ENCODE measurements at regions not wholly inside any gene's neighbourhood (a gene's known extent, or its start where the extent isn't known, plus 50 kb on each side); places are given as distances from the start of the nearest gene placed in this dataset.
"Not testable (repeated sequence)": the region's sequence is repeated elsewhere in the genome, so short reads cannot be mapped to it uniquely, and the experiment has no call there.

DNA sequence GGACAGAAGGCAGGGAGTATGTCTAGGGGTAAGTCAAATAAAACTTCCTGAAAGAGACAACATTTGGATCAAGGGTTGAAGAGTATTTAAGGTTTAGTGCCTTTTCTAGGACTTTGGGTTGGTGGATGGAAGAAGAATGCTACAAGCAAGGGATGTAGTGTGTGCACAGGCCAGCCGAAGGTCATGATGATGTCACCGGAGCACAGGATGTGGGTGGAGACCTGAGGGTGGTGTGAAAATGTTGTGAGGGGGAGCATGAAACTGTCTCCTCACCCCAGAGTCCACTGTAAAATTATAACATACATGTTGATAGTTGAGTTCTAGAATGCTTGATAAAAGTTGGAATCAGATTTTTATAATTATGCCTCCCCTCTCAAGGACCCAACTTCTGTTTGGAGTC lies 553.3 kb upstream of the SGCD start:
- no peak for DNase-seq (ENCODE audit: low read depth)

DNA sequence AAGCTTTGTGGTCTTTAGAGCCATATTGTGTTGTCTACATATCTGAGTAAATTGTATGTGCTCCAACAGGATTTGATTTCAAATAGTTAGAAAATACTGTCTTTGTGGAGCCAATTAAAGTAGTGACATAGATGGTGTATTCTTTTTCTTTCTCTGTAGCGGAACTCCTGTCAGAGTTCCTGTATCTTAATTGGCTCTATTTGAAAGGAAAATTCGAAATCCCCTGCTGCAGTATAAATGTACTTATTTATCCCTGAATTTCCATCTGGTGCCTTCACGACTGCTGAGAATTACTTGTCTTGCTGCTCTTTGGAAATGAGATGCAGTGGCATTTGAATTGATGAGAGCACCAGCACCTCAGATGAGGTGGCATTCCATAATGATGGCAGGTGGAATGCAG lies 546.7 kb upstream of the SGCD start:
- no peak for DNase-seq (ENCODE audit: low read depth)

DNA sequence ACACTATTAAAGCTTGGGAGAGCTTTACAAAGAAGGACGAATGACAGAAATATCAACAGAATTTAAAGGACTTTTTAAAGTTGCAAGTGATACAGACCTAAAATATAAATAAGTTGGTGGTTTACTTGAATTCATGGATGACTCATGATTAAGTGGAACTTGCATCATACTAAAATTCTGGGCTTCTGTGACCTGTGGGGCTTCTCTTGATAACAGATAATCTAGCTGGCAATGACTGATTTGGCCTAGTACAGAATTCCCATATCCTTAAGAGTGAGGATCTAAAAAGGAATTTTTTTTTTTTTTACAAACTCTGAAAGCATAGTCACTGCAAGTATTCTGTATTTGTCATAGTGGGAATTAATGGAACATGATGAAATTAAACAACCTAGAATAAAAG lies 543.7 kb upstream of the SGCD start:
- DNase-seq (ENCODE audit: low read depth) = no peak

DNA sequence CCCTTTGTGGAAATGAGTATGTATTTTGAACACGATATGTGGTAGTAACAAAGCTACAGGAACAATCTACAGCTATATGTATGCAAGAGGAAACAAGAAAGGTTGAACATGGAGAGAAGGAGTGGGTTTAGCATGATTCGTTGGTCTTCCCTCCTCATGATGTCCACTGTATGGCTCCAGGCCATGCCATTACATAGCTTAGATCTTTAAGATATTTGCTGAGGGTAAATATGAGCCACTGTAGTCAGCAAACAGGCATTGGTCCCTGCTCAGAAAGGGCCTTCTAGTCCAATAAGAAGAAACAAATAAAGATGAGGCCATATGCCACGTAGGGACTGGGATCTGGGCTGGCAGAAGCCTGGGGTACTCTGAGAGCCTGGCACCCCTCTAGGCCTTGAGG lies 543.2 kb upstream of the SGCD start:
- DNase-seq (ENCODE audit: low read depth) = no peak

DNA sequence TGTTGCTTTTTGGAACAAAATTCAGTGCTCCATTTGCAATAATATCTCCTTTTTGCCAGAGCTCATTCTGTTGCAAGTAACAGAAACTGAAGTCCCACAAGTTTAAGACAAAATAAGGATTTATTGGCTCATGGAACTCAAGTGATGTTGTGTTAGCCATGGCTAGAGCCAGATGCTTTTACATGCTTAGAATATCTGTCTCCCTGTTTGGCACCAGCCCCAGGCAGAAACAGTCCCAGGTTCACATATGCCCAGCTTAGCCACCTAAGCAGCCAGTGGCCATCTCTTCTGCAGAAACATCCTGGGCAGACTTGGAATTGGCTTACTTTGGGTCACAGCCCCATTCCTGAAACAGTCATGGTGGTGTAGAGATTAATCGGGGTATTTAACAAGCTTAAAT lies 540.9 kb upstream of the SGCD start:
- DNase-seq (ENCODE audit: low read depth) = no peak

DNA sequence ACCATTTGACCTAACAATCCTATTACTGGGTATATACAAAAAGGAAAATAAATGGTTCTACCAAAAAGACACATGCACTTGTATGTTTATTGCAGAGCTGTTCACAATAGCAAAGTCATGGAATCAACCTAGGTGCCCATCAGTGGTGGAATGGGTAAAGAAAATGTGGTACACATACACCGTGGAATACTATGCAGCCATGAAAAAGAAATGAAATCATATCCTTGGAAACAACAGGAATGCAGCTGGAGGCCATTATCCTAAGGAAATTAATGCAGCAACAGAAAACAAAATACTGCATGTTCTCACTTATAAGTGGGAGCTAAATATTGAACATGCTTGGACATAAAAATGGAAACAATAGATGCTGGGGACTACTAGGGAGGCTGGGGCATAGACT lies 534.1 kb upstream of the SGCD start:
- DNase-seq (ENCODE audit: low read depth) = no peak

DNA sequence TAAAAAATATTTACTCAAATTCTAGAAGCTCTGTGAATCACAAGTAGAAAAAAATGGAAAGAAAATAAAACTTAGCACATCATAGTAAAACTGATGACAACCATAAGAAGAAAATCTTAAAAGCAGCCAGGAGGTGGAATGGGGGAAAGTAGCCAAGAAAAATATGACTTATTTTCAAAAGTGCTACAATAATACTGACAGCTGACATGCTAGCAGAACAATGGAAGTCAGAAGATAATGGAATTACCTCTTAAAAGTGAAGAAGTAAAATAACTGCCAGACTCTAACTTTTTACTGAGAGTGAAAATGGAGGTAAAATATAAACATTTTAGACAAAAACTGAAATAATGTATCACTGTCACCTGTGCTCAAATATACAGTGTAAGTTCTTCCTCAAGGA lies 532.2 kb upstream of the SGCD start:
- no peak for DNase-seq (ENCODE audit: low read depth)

DNA sequence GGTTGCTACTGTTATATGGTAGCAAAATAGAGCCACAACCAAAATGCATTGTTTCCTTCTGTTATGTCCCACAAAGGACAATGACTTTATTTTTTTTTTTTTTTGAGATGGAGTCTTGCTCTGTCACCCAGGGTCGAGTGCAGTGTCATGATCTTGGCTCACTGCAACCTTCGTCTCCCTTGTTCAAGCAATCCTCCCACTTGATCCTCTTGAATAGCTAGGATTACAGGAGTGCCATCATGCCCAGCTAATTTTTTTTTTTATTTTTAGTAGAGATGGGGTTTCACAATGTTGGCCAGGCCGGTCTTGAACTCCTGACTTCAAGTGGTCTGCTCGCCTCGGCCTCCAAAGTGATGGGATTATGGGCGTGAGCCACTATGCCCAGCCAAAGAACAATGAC lies 527.7 kb upstream of the SGCD start:
- DNase-seq (ENCODE audit: low read depth) = no peak

DNA sequence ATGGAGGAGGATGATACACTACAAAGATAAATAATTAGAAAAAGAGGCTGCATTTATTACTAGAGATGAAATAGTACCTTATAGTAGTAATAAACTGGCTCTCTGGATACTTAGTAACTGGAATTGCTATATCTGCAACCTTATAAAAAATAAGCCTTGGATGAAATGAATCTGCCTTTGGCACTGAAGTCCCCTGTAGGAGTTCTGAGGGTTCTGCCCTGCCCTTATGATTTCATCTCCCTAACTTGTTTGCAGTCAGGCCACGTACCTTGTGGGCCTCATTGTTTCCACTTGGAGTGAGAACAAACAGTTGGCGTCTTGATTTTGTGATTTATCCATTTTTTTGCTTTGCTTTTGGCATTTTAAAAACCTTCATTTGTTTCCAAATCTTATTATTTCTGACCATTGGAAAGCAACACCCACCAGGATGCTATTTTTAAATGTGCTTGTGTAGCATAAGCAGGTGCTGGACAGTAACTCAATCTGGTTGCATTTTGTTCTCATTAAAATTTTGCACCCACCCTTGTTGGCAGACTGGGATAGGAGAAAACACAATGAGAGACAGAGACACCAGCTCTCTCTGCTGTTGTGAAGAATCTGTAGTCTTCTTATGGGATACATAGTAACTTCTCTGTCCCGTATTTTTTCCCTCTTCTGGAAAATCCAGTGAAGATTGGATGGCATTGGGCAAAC lies 518.9 kb upstream of the SGCD start:
- DNase-seq (ENCODE audit: low read depth) = no peak

DNA sequence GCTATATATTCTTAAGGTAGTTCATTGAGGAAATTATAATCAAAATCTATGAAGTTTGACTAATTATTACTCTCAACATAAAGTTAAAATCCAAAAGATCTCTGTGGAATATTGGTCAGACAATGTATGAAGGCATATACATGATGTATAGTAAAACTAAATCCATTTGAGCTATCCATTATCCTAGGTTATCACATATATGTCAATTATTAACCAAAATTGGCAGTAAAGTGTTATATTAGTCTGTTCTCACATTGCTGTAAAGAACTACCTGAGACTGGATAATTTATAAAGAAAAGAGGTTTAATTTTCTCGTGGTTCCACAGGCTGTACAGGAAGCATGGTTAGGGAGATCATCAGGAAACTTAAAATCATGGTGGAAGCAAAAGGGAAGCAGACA lies 511.7 kb upstream of the SGCD start:
- no peak for DNase-seq (ENCODE audit: low read depth)

DNA sequence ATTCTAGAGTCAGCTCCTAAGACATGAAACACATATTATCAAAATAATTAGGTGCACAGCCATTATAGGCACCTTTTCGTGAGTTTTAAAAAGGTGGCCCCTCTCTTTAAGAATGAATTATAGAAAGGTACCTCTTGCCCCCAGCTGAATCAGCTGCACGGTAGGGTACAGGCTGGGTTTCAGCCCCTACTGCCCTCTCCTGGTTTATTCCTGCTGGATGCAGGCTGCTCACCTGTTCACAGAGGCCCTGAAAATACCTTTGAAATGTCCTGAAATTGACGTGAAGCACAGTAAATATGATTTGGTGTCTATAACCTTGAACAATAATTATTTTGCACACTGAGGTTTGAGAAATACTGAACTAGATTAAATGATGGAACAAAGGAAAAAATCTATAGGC lies 504.8 kb upstream of the SGCD start:
- no peak for DNase-seq (ENCODE audit: low read depth)

DNA sequence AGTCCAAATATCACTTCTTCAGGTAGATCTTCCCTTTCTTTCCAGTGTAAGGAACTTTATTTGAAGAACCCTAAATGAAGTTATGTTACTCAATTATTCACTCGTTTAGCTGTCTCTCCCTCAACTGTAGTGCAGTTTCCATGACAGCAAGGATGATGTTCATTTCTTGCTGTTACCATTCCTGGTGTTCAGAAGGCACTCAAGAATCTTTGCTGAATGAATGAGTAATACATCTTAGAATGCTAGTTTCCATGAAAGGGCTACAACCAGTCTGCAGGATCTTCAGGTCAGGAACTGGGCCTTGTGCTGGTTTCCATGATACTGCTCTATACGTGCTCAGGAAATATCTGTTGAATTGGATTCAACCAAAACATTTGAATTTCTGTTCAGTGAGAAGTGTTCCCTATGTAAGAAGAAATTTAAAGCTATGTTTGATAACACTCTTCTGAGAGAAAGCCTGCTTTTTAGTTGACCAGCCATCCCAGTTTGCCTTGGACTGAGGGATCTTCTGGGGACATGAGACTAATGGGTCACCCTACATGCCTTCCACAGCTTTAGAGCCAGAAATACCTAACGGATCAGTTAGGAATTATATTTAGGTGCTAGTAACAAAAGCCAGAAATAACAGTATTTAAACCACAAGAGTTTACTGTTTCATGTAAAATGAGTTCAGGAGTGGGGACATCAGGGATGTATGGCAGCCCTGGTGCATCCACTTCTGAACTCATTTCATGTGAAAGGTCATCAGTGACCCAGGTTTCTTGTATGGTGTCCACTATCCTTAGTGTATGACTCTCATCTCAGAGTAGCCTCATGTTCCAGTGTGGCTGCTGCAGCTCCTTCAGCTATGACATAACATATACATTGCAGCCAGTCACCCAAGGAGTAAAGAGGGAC lies 500.1 kb upstream of the SGCD start:
- DNase-seq (ENCODE audit: low read depth) = no peak

DNA sequence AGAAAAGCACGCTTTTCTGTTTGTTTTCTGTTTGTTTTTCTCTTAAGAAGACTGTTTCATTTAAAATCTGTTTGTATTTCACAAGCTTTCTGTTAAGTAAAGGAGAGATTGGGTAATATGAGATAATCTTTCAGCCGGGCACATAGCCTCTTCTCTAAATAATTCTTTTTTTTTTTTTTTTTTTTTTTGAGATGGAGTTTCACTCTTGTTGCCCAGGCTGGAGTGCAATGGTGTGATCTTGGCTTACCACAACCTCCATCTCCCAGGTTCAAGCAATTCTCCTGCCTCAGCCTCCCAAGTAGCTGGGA lies 499.5 kb upstream of the SGCD start:
- not testable (repeated sequence) for DNase-seq (ENCODE audit: low read depth)

DNA sequence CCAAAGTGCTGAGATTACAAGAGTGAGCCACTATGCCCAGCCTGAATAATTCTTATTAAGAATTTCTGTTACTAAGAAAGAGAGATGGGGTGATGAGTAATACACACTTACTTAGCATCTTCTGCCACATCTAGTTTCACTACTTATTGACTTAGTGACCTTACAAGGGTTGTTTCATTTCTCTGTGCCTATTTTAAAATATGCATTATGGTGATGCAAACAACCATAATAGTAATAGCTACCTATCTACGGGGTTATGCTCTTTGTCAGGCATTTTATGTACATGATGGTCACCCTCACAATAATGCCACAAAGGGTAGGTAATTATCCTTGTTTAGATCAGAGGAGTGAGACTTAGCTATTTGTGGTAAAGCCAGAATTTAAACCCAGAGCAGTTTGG lies 499.0 kb upstream of the SGCD start:
- DNase-seq (ENCODE audit: low read depth) = no peak

DNA sequence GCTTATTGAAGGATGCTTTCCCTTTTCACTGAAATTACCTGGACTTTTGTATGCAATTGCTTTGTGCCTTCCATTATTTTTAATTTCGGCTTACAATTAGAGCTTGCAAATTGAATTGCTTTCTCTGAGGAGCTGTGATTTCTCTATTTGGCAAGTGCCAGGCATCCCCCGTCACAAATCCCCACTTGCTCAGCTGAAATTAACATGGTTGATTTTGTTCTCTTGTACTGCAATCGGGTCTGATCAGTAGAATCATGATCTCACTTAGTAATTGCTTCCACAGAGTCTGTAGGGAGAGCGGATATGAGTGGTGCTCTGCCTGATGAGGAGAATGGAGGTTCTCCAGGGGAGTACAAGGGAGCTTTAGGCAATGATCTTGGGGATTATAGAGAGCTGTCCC lies 495.5 kb upstream of the SGCD start:
- no peak for DNase-seq (ENCODE audit: low read depth)

DNA sequence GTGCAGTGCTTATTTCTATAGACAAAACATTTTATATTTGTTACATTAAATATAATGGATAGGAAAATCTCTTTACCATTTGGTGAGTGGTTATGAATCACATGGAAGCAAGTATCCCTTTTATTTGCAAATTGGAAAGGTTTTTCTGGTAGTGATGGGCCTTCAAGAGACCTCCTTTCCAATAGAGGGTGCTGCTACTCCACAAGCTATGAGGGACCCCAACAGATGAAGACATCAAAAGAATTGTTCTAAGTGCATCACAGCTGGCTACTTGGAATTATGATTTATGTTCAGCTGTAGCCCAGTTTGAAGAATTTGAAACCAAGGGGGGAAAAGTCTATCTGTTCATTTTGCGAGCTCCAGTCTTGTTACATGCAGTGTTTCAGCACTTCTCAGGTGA lies 493.7 kb upstream of the SGCD start:
- no peak for DNase-seq (ENCODE audit: low read depth)

DNA sequence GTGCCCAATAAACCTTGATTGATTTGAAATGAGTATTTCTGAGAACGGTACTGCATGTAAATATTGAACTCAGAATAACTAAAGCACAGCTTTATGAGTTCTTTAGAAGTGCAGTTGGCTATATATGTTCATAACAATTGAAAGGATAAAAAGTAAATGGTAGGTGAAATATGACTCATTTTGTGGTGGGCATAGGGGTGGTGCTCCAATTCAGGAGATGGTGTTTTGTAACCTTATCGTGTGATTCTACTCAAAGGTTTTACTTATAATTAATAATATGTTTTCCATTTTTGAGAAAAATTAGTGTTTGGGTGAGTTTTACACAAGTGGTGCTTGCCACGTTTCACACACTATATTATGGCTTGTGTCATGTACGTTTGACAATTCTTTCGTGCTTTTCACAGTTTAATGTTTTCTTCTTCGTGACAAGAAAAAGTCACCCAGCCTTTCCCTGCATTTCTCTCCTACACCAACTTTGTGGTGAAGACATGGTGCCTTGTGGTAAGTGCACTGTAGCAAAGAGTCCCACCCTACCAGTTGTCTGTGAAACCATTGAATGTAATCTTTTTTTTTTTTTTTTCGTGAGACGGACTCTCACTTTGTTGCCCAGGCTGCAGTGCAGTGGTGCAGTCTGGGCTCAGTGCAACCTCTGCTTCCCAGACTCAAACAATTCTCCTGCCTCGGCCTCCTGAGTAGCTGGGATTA lies 492.5 kb upstream of the SGCD start:
- no peak for DNase-seq (ENCODE audit: low read depth)

DNA sequence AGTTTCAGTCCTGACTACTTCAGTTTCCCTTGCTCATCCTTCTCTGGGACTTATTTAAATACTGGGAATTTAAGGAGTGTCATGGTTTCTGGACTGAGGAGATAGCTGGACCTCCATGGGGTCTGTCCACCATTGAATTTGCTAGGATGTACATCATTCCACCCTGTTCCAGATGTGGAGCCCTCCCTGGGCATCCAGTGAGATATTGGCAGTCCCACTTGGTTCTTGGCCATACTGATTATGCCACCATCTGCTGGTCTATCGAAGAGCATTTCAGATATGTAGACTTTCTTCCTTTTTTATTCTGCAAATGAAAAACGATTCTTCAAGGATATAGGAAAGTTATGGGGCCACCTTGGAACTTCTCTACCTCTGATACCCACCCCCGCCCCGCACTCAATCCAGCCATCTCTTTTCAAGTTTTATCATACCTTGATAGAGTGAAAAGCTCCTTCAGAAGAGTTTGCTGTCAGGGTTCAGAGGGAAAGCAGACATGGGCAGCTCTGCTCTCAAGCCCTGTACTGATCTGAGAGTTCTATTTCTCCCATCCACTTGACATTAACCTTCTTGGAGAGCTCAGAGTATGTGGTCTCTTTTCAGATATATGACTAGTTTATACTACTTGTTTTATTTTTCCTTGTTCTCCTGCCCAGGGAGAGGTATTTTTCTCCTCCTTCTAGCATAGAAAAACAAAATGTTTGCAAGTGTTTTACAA lies 490.7 kb upstream of the SGCD start:
- DNase-seq (ENCODE audit: low read depth) = no peak

DNA sequence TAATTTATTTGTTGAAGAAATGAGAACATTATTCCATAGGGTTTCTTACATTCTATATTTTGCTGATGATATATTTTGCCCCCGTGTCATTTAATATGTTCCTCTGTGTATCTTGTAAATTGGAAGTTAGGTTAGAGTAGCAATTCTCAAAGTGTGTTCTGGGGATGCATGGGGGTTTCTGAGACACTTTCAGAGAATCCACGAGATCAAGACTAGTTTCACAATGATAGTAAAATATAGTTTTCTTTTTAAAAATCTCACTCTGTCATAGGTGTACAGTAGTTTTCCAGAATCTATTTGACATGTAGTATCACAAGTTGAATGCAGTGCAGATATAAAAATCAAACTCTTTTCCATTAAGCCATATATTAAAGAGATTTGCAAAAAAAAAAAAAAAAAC lies 488.6 kb upstream of the SGCD start:
- no peak for DNase-seq (ENCODE audit: low read depth)

DNA sequence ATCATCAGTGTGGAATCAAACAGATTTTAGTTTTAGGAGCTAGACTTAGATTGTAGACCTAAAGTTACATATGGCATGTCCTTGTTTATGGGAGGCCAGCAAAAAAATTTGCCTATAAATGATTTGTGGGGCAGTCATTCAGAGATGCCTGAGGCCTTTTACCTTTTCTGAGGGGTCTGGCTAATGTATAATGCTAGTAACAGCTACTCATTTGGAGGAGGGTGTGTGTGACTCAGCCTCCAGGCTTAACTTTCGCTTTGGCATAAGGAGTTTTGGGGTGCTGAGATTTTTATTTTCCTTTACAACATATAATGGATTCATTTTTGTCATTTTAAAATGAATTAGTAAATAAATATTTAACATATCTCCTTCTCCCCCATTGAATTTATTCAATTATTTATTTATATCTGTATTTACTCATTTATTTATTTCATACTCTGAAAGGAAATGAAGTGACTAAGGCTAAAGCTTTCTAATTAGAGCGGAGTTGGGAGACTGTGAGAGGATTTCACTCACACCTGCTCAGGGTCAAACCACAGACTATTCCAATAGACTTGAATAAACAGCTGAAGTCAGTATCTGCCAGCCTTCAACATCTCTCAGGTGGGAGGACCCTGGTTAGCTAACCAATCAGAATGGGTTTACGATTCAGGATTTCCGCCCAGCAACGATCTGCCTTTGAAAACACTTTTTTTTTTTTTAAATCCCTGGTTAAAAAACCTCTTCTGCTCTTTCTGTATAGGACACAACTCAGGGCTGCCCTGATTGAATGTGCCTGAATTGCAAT lies 487.5 kb upstream of the SGCD start:
- DNase-seq (ENCODE audit: low read depth) = no peak

DNA sequence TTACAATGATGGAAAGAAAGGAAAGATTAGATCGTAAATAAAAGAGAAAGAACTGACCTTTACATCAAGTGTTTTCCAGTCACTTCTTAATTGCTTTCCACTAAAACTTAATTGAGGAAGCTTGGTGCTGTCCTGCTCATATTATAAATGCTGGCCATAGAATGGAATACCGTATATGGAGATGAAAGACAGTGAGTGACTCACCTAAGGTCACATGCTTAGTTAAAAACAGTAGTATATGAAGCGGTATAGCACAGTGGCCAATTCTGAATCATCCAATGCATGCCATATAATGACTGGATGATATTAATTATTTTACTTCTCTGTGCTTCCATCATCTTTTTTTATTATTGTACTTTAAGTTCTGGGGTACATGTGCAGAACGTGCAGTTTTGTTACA lies 482.4 kb upstream of the SGCD start:
- no peak for DNase-seq (ENCODE audit: low read depth)

DNA sequence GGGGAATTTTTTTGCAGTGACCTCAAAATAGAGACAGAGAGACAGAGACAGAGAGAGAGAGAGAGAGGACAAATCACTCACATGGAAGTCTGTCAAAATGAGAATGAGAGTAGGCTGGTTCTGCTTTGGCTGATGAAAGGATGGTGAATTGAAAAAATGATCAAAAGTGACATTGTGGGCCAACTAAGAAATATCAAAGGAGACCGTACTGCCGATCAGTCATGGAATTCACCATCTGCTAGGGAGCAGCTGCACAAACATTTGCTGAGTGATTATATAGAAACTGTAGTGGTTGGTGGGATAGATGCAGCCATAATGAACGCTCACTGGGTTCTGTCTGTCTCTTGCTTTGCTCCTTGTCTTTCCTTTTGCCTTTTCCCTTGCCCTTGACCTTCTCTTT lies 476.6 kb upstream of the SGCD start:
- no peak for DNase-seq (ENCODE audit: low read depth)

All from non-pigmented ciliary epithelial cell (primary cell).